ENCODE measurements at regions not wholly inside any gene's neighbourhood (a gene's known extent, or its start where the extent isn't known, plus 50 kb on each side); places are given as distances from the start of the nearest gene placed in this dataset.

DNA sequence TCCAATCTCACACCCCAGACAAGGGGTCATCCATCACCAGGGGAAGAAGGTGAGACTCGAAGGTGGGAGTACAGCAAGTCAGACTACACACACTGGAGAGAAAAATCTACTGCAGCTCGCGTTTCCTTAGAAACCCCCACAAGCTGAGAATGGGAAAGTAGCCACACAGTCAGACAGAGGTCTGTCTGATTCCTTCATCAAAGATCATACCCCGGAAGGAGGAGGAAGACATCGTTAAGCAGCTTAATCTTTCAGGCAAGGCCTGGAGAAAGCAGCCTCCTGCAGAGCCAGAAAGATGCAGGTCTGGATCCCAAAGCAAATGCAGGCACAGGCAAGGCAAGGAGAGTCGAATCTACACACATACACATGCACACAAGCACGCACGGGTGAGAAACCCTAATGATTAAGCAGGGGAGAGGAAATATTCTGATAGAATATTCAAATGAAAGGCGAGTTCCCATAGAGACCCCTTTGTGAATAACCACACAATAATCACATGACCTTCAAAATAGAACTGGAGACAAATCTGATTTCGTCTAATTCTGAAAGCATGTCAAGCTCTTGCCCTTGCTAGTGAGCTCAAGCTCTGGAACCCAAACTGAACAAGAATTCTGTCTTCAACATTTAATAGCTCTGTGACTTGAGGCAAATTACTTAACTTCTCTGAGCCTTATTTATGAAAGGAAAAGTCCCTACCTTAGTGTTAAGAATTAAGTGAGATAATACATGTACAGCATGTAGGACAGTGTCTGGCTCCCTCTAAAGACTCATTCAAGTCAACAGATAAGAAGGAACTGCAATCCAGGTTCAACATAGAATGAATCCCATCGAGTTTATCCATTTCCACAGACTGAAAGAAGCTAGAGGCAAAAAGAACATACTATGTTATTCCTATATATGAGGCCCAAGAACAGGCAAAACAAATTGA, 387.8 kb downstream of the OMA1 start:
- DNase-seq, result no peak
- TF ChIP-seq POLR2AphosphoS5 (IDR thresholded peaks at IDR 0.05), result no peak
- TF ChIP-seq POLR2A (IDR thresholded peaks at IDR 0.05), result no peak
- TF ChIP-seq, protein P1, sequence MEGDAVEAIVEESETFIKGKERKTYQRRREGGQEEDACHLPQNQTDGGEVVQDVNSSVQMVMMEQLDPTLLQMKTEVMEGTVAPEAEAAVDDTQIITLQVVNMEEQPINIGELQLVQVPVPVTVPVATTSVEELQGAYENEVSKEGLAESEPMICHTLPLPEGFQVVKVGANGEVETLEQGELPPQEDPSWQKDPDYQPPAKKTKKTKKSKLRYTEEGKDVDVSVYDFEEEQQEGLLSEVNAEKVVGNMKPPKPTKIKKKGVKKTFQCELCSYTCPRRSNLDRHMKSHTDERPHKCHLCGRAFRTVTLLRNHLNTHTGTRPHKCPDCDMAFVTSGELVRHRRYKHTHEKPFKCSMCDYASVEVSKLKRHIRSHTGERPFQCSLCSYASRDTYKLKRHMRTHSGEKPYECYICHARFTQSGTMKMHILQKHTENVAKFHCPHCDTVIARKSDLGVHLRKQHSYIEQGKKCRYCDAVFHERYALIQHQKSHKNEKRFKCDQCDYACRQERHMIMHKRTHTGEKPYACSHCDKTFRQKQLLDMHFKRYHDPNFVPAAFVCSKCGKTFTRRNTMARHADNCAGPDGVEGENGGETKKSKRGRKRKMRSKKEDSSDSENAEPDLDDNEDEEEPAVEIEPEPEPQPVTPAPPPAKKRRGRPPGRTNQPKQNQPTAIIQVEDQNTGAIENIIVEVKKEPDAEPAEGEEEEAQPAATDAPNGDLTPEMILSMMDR (IDR thresholded peaks at IDR 0.05 in 8 of 11, conservative IDR thresholded peaks at IDR 0.05 in 3 of 11), result no peak
- 67 to 84% (median 74%) methylated on average over 11 of the region's 11 CpGs for WGBS, 5 donors
- no peaks in the 10 kb centered on the region for H3K9me3 ChIP-seq
- no peak overlapping the region for H3K4me3 ChIP-seq
- no peaks in the 10 kb centered on the region for H3K36me3 ChIP-seq
- H3K27me3 ChIP-seq (replicated peaks in 1 of 7), result no peaks in the 10 kb centered on the region
- intact Hi-C loops (cut with DNase I; ENCODE audit: low total_unique reads), result no loop called here
- no peaks in the 10 kb centered on the region for H3K4me1 ChIP-seq
- no peak overlapping the region for H3K27ac ChIP-seq

DNA sequence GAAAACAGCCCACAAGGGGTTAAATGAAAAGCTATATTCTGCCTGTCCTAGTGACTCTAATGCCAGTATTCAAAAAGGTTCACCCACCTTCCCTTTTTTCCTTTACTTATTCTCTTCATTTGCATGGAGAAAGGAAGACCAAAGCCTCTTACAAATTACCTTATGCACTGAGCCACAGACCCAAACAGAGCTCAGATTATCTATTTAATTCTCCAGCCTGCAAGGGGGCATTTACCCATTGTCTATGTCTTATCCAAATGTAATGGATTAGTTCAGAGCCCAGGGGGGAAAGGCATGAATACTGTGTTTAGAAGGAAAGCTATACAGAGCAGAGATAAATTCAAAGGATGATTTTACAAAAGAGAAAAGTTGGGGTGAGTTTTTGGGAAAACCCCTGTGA, 388.5 kb downstream of the OMA1 start:
- no peak overlapping the region for H3K27ac ChIP-seq
- intact Hi-C loops (cut with DNase I; ENCODE audit: low total_unique reads), result no loop called here
- no peaks in the 10 kb centered on the region for H3K9me3 ChIP-seq
- no peaks in the 10 kb centered on the region for H3K27me3 ChIP-seq (replicated peaks in 1 of 7)
- TF ChIP-seq, protein P1 (IDR thresholded peaks at IDR 0.05 in 8 of 11, conservative IDR thresholded peaks at IDR 0.05 in 3 of 11), result no peak
- TF ChIP-seq POLR2AphosphoS5 (IDR thresholded peaks at IDR 0.05), result no peak
- no peak for TF ChIP-seq POLR2A (IDR thresholded peaks at IDR 0.05)
- DNase-seq, result no peak
- no peaks in the 10 kb centered on the region for H3K4me1 ChIP-seq
- H3K36me3 ChIP-seq, result no peaks in the 10 kb centered on the region
- H3K4me3 ChIP-seq, result no peak overlapping the region

DNA sequence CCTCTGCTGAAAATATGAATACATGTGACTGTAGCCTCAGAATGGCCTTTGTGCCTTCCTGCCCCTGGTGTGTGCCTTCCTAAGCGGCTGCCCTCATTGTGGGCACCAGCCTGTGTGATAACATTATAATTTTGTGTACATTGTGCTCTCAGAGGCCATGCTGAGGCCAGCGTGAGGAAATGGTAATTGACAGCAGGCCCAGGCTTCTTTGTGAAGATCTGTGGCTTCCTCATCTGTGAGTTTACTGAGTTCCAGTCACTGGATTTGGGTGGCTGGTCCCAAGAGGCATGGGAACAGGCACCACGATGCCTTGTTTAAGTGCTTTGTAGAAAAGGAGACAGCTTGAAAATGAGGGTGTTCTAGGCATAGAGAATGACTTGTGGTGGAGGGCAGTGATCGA, 389.3 kb downstream of the OMA1 start:
- intact Hi-C loops (cut with DNase I; ENCODE audit: low total_unique reads), result no loop called here
- Histone ChIP-seq H3K27me3 (replicated peaks in 1 of 7) (no peaks in the 10 kb centered on the region), H3K4me1 (no peaks in the 10 kb centered on the region), H3K9me3 (no peaks in the 10 kb centered on the region), H3K36me3 (no peaks in the 10 kb centered on the region), H3K4me3 (no peak overlapping the region), H3K27ac (no peak overlapping the region)
- TF ChIP-seq POLR2AphosphoS5 (IDR thresholded peaks at IDR 0.05), result no peak
- no peak for TF ChIP-seq POLR2A (IDR thresholded peaks at IDR 0.05)
- TF ChIP-seq, protein P1 (IDR thresholded peaks at IDR 0.05 in 8 of 11, conservative IDR thresholded peaks at IDR 0.05 in 3 of 11), result no peak
- 69 to 78% (median 77%) methylated on average over 4 of the region's 4 CpGs for WGBS, 5 donors
- DNase-seq, result no peak

DNA sequence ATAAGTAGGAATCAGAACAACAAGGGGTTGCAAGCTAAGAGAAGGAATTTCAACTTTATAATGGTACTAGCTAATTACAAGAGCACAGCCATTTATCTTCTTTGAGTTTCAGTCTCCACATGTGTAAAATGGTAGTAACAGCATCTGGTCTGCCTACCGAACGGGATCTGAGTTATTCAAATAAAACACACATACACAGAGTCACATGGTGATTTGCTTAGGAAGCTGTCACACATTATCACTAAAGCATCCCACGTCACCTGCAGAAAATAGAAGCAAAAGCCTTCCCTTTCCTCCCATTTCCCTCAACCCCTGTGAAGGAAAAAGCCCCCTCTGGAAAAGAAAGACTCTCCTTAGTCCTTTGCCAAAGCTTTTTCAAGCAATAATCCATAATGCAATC, 389.7 kb downstream of the OMA1 start:
- H3K4me1 ChIP-seq, result no peaks in the 10 kb centered on the region
- intact Hi-C loops (cut with DNase I; ENCODE audit: low total_unique reads), result no loop called here

More for the DNA sequence above, 389.7 kb downstream of the OMA1 start:
- H3K36me3 ChIP-seq, result no peaks in the 10 kb centered on the region
- no peaks in the 10 kb centered on the region for H3K27me3 ChIP-seq (replicated peaks in 1 of 7)
- WGBS, 5 donors, result 75 to 89% (median 87%) methylated on average over 3 of the region's 3 CpGs
- DNase-seq, result no peak
- H3K9me3 ChIP-seq, result no peaks in the 10 kb centered on the region
- H3K4me3 ChIP-seq, result no peak overlapping the region
- TF ChIP-seq, protein P1 (IDR thresholded peaks at IDR 0.05 in 8 of 11, conservative IDR thresholded peaks at IDR 0.05 in 3 of 11), result no peak
- TF ChIP-seq POLR2A (IDR thresholded peaks at IDR 0.05) (no peak), POLR2AphosphoS5 (IDR thresholded peaks at IDR 0.05) (no peak)
- H3K27ac ChIP-seq, result no peak overlapping the region

All from spleen (tissue), 11 donors.